Neural crest cell (in vitro differentiated cells): ENCODE measurements at regions not wholly inside any gene's neighbourhood (a gene's known extent, or its start where the extent isn't known, plus 50 kb on each side); places are given as distances from the start of the nearest gene placed in this dataset.
"Not testable (repeated sequence)": the region's sequence is repeated elsewhere in the genome, so short reads cannot be mapped to it uniquely, and the experiment has no call there.

Experiments used
- DNase-seq: peaks from one replicate; pipeline ENCODE4 v3.0.0; 2021; ENCODE audit warnings: low read depth, mixed read lengths, low spot score
- H3K27ac Mint-ChIP-seq: one replicate; pipeline ENCODE4 v1.8.0; 2021; ENCODE audit warnings: mild to moderate bottlenecking, mixed read lengths; ENCODE audit not compliant: unreplicated experiment
- H3K27me3 Mint-ChIP-seq: 2 replicates; pipeline ENCODE4 v1.8.0; 2021; ENCODE audit warnings: low read depth, mild to moderate bottlenecking, mixed read lengths
- H3K36me3 Mint-ChIP-seq: 2 replicates; pipeline ENCODE4 v1.8.0; 2021; ENCODE audit warnings: low read depth, mild to moderate bottlenecking, mixed read lengths
- H3K4me1 Mint-ChIP-seq: 2 replicates; pipeline ENCODE4 v1.8.0; 2021; ENCODE audit warnings: mixed read lengths
- H3K4me3 Mint-ChIP-seq: one replicate; pipeline ENCODE4 v1.8.0; 2021; ENCODE audit warnings: mild to moderate bottlenecking, mixed read lengths
- H3K9me3 Mint-ChIP-seq: 2 replicates; pipeline ENCODE4 v1.8.0; 2021; ENCODE audit warnings: mixed read lengths
- CTCF ChIP-seq: fragments of 200-600 bp; sonication (generic); conservative IDR thresholded peaks from 2 replicates; pipeline ENCODE4 v1.5.0; 2021; ENCODE audit warnings: antibody characterized with exemption, mild to moderate bottlenecking

- Mint-ChIP-seq H3K4me1 (peaks cover 10% of the 10 kb centered on the region), H3K4me3 (no peak overlapping the region), H3K27ac (no peak overlapping the region), H3K27me3 (no peaks in the 10 kb centered on the region), H3K9me3 (no peaks in the 10 kb centered on the region), H3K36me3 (no peaks in the 10 kb centered on the region)
- TF ChIP-seq CTCF = no peak
- no peak for DNase-seq
Observed at GRCh38 chr9:13032585-13032984, 246.9 kb downstream of the MPDZ start.

- H3K27ac Mint-ChIP-seq = no peak overlapping the region
- H3K36me3 Mint-ChIP-seq = no peaks in the 10 kb centered on the region
- DNase-seq = peak; percentile 70
- no peaks in the 10 kb centered on the region for H3K9me3 Mint-ChIP-seq
- peak; percentile 91 for TF ChIP-seq CTCF
- no peaks in the 10 kb centered on the region for H3K27me3 Mint-ChIP-seq
- peak overlapping the region; percentile 47 for H3K4me3 Mint-ChIP-seq
- H3K4me1 Mint-ChIP-seq = peaks cover 10% of the 10 kb centered on the region
Observed at GRCh38 chr9:13033959-13034693, 245.4 kb downstream of the MPDZ start.

DNA sequence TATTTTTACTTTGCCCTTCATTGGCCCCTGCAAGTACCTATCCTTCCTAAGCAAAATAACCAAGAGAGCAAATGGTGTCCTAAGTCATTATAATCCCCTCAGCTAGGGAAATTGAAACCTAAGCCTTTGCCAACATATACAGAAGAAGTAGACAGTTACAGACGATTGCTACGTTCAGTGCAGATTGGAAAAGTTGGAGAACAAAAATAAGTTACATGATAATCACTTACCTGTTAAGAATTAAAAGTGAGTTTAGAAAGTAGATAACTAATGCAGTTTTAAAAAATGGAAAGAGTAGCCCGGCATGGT lies 244.8 kb downstream of the MPDZ start:
- TF ChIP-seq CTCF = no peak
- Mint-ChIP-seq H3K4me1 (peaks cover 10% of the 10 kb centered on the region), H3K9me3 (no peaks in the 10 kb centered on the region), H3K36me3 (no peaks in the 10 kb centered on the region), H3K4me3 (no peak overlapping the region), H3K27me3 (no peaks in the 10 kb centered on the region), H3K27ac (no peak overlapping the region)
- DNase-seq = no peak

DNA sequence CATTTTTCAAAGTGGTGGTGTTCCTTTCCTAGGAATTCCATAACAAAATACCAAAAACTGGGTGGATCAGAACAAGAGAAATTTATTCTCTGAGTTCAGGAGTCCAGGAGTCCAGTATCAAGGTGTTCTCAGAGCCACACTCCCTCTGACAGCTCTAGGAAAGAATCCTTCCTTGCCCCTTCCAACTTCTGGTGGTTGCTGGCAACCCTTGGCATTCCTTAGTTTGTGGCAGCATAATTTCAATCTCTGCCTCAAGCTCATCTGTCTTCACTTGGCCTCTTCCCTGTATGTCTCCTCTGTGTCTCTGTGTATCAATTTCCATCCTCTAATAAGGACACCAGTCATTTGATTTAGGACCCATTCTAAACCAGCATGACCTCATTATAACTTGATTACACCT lies 243.7 kb downstream of the MPDZ start:
- DNase-seq = no peak
- no peak for TF ChIP-seq CTCF
- Mint-ChIP-seq H3K4me1 (peaks cover 10% of the 10 kb centered on the region), H3K27me3 (no peaks in the 10 kb centered on the region), H3K4me3 (no peak overlapping the region), H3K36me3 (no peaks in the 10 kb centered on the region), H3K27ac (no peak overlapping the region), H3K9me3 (no peaks in the 10 kb centered on the region)

GRCh38 chr9:13037808-13038207 lies 241.7 kb downstream of the MPDZ start:
- not testable (repeated sequence) for H3K27me3 Mint-ChIP-seq, H3K36me3 Mint-ChIP-seq, H3K4me1 Mint-ChIP-seq, H3K9me3 Mint-ChIP-seq, DNase-seq
- Mint-ChIP-seq H3K4me3 (peak overlapping the region; percentile 7), H3K27ac (peak overlapping the region; percentile 57)

DNA sequence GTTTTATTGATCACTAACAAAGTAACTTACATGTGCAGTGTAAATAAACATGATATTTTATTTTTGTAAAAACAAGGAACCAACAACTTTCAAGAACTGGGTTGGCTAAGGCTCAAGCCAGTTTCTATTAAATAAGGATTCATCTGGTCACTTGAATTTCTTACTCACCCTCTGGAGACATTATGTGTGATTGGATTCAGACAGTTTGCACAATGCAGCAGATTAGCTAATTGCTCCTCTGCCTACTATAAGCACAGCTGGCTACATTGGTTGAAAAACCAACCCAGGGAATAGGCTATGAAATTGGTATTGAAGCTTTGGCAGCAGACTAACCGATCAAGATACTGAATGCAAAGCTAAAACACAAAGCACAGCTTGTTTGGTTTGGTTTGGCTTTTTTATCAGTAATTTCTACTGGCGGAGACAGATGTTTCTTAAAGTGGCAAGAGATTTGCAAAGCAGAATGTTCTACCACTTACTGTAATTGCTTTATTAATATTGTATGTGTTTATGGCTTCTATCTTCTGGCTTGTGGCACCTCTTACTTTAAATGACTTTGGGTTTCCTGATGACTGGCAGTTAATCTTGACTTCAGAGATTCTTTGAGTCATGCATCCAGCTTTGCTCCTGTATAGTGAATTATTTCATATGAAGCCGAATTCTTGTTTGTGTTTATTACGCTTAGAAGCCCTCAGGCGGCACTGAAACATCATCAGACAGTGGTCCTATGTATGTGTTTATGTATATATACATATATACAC lies 231.5 kb downstream of the MPDZ start:
- no peaks in the 10 kb centered on the region for H3K27me3 Mint-ChIP-seq
- no peak overlapping the region for H3K27ac Mint-ChIP-seq
- no peak overlapping the region for H3K4me3 Mint-ChIP-seq
- no peak for TF ChIP-seq CTCF
- H3K9me3 Mint-ChIP-seq = peaks cover 1% of the 10 kb centered on the region
- no peak for DNase-seq
- peaks cover 2% of the 10 kb centered on the region for H3K36me3 Mint-ChIP-seq
- no peaks in the 10 kb centered on the region for H3K4me1 Mint-ChIP-seq
